Esophagus squamous epithelium (tissue), 5 donors: ENCODE measurements at regions not wholly inside any gene's neighbourhood (a gene's known extent, or its start where the extent isn't known, plus 50 kb on each side); places are given as distances from the start of the nearest gene placed in this dataset.
"Not testable (repeated sequence)": the region's sequence is repeated elsewhere in the genome, so short reads cannot be mapped to it uniquely, and the experiment has no call there.

ENCODE experiments used
- DNase-seq: peaks from one replicate; lab custom pipeline; 2025; lab: John Stamatoyannopoulos, UW
- H3K27ac ChIP-seq, 4 donors: fragments of 200-600 bp; sonication (generic); one replicate each; pipeline ENCODE4 v1.5.1; 2016 to 2019; ENCODE audit warnings: mild to moderate bottlenecking in 1 of 4
- H3K27me3 ChIP-seq, 4 donors: fragments of 200-600 bp; sonication (generic); 1 replicate in 3 of 4; 2 replicates in 1 of 4; pipeline versions ENCODE4 v1.5.1 to v1.6.0; 2017 to 2021; ENCODE audit warnings: antibody characterized with exemption in 1 of 4
- H3K36me3 ChIP-seq, 3 donors: fragments of 200-600 bp; sonication (generic); one replicate each; pipeline ENCODE4 v1.5.1; 2016 to 2019
- H3K4me1 ChIP-seq, 3 donors: fragments of 200-600 bp; sonication (generic); one replicate each; pipeline ENCODE4 v1.5.1; 2017 to 2019
- H3K4me3 ChIP-seq, 4 donors: fragments of 200-600 bp; sonication (generic); 1 replicate in 3 of 4; 2 replicates in 1 of 4; pipeline ENCODE4 v1.5.1; 2016 to 2019; ENCODE audit warnings: mild to moderate bottlenecking in 2 of 4, moderate library complexity in 1 of 4
- H3K9me3 ChIP-seq, 3 donors: fragments of 200-600 bp; sonication (generic); one replicate each; pipeline ENCODE4 v1.5.1; 2016 to 2019
- POLR2A ChIP-seq, 4 donors: fragments of 450-650 bp; IDR thresholded peaks; one replicate each; pipeline ENCODE4 v1.6.1; 2017; ENCODE audit warnings: antibody characterized with exemption in 4 of 4, mild to moderate bottlenecking in 4 of 4, moderate library complexity in 3 of 4
- WGBS, 2 donors: methylation state at CpG; one replicate each; pipeline ENCODE4 v1.1.5; 2018; 5-methylcytosine and 5-hydroxymethylcytosine counted together
- intact Hi-C: fragments of 100-400 bp; cut with DNase I; formaldehyde crosslinking; loops from one replicate; pipeline ENCODE4 v1.15.0; 2022
- TF ChIP-seq, protein P1 (sequence below), 6 experiments: fragments of 450-650 bp in 4 of 6; fragments of 200-600 bp in 2 of 6; sonication (generic) in 2 of 6; IDR thresholded peaks; one replicate each; pipeline ENCODE4 v1.5.1; 2016 to 2019; ENCODE audit warnings: antibody characterized with exemption in 6 of 6, mild to moderate bottlenecking in 4 of 6, moderate library complexity in 4 of 6
- donor health status: DM: yes; HTN: yes; CAD: no.

DNA sequence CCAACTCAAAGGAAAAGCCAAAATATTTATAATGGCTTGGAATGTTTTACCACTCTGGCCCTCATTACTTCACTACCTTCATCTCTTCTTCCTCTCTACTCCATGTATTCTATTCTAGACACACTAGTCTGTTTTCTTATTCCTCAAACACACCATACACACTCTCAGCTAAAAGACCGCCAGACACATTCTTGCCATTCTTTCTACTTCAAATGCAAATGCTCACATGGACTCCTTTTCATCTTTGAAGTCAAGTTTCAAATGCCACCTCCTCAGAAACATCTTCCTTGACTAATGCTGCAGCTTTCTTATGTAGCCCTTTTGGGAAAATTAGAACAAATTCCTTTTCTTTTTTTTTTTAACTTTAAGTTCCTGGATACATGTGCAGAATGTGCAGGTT lies 412.9 kb upstream of the FMR1 start:
- no peak for TF ChIP-seq POLR2A (IDR thresholded peaks at IDR 0.05)
- TF ChIP-seq, protein P1, sequence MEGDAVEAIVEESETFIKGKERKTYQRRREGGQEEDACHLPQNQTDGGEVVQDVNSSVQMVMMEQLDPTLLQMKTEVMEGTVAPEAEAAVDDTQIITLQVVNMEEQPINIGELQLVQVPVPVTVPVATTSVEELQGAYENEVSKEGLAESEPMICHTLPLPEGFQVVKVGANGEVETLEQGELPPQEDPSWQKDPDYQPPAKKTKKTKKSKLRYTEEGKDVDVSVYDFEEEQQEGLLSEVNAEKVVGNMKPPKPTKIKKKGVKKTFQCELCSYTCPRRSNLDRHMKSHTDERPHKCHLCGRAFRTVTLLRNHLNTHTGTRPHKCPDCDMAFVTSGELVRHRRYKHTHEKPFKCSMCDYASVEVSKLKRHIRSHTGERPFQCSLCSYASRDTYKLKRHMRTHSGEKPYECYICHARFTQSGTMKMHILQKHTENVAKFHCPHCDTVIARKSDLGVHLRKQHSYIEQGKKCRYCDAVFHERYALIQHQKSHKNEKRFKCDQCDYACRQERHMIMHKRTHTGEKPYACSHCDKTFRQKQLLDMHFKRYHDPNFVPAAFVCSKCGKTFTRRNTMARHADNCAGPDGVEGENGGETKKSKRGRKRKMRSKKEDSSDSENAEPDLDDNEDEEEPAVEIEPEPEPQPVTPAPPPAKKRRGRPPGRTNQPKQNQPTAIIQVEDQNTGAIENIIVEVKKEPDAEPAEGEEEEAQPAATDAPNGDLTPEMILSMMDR (IDR thresholded peaks at IDR 0.05), result no peak
- no peaks in the 10 kb centered on the region for H3K9me3 ChIP-seq
- H3K4me1 ChIP-seq, result no peaks in the 10 kb centered on the region
- H3K4me3 ChIP-seq, result no peak overlapping the region
- H3K36me3 ChIP-seq, result no peaks in the 10 kb centered on the region
- no peak overlapping the region for H3K27ac ChIP-seq
- H3K27me3 ChIP-seq, result no peaks in the 10 kb centered on the region
- intact Hi-C loops, result no loop called here
- WGBS, 2 donors, result 67 to 85% methylated on average over 1 of the region's 1 CpG
- no peak for DNase-seq

DNA sequence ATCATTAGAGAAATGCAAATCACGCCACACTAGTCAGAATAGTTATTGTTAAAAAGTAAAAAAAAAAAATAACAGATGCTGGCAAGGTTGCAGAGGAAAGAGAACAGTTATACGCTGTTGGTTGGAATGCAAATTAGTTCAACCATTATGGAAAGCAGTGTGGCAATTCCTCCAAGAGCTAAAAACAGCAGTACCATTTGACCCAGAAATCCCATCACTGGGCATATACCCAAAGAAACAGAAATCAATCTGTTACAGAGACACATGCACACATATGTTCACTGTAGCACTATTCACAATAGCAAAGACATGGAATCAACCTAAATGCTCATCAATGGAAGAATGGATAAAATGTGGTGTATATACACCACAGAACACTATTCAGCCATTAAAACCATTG lies 388.7 kb upstream of the FMR1 start:
- no peaks in the 10 kb centered on the region for H3K27me3 ChIP-seq
- H3K9me3 ChIP-seq, result no peaks in the 10 kb centered on the region
- TF ChIP-seq POLR2A (IDR thresholded peaks at IDR 0.05), result no peak
- TF ChIP-seq, protein P1 (IDR thresholded peaks at IDR 0.05), result no peak
- WGBS, 2 donors, result 56 to 90% methylated on average over 1 to 2 of the region's 2 CpGs
- intact Hi-C loops, result no loop called here
- no peak overlapping the region for H3K27ac ChIP-seq
- no peak for DNase-seq
- no peak overlapping the region for H3K4me3 ChIP-seq
- H3K36me3 ChIP-seq, result no peaks in the 10 kb centered on the region
- H3K4me1 ChIP-seq, result no peaks in the 10 kb centered on the region

DNA sequence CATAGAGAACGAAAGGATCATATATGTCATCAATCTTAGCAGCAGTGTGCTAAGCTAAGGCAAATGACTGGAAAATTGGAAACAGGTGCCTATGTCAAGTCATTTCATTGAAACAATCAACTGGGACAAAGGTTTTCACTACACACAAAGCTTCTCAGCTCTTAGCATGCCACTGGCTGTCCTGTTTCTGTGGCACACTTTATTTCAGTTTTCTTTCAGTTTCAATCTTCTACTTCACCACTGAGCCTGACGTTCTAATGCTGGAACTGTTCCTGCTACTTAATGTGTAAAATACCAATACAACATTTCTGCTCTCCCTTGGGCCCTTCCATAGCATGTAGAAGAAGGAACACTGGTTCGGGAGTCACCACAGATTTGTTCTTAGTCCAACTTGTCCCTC lies 378.3 kb upstream of the FMR1 start:
- no peak for TF ChIP-seq POLR2A (IDR thresholded peaks at IDR 0.05)
- TF ChIP-seq, protein P1 (IDR thresholded peaks at IDR 0.05), result no peak
- 48 to 60% methylated on average over 3 of the region's 3 CpGs for WGBS, 2 donors

DNA sequence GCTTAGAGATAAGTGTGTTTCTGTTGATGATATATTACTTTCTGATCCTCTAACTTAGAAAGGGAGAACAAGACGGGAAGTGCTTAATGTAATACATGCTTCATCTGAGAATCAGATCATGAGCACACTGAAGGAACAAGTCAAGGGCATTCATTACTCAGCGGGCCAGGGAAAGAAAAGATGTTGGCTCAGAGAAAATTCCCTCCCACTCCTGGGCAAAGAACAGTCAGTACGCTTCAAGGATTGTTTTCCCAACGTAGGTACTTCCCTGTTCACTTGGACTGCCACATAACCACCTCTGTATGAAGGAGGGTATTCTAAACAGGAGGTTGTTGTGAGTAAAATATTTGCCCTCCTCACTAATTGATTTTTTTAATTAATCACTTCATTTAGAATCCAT lies 374.5 kb upstream of the FMR1 start:
- no peaks in the 10 kb centered on the region for H3K9me3 ChIP-seq
- TF ChIP-seq POLR2A (IDR thresholded peaks at IDR 0.05), result no peak
- TF ChIP-seq, protein P1 (IDR thresholded peaks at IDR 0.05), result no peak
- intact Hi-C loops, result no loop called here
- H3K27ac ChIP-seq, result no peak overlapping the region
- no peak overlapping the region for H3K4me3 ChIP-seq
- WGBS, 2 donors, result 50 to 62% methylated on average over 4 of the region's 4 CpGs
- H3K4me1 ChIP-seq, result no peaks in the 10 kb centered on the region
- H3K27me3 ChIP-seq, result no peaks in the 10 kb centered on the region
- H3K36me3 ChIP-seq, result no peaks in the 10 kb centered on the region
- DNase-seq, result no peak

More for the DNA sequence above, 378.3 kb upstream of the FMR1 start:
- no peaks in the 10 kb centered on the region for H3K36me3 ChIP-seq
- DNase-seq, result no peak
- no peak overlapping the region for H3K27ac ChIP-seq
- H3K4me3 ChIP-seq, result no peak overlapping the region
- H3K9me3 ChIP-seq, result no peaks in the 10 kb centered on the region
- no peaks in the 10 kb centered on the region for H3K27me3 ChIP-seq
- intact Hi-C loops, result no loop called here
- H3K4me1 ChIP-seq, result no peaks in the 10 kb centered on the region

DNA sequence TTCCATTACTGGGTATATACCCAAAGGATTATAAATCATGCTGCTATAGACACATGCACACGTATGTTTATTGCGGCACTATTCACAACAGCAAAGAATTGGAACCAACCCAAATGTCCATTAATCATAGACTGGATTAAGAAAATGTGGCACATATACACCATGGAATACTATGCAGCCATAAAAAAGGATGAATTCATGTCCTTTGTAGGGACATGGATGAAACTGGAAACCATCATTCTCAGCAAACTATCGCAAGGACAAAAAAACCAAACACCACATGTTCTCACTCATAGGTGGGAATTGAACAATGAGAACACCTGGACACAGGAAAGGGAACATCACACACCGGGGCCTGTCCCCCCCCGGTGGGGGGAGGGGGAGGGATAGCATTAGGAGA lies 363.7 kb upstream of the FMR1 start:
- DNase-seq, H3K36me3 ChIP-seq, H3K9me3 ChIP-seq, H3K4me1 ChIP-seq, H3K27me3 ChIP-seq, H3K27ac ChIP-seq, H3K4me3 ChIP-seq, intact Hi-C loops: not testable (repeated sequence)
- WGBS, 2 donors, result 75 to 90% methylated on average over 5 of the region's 5 CpGs

DNA sequence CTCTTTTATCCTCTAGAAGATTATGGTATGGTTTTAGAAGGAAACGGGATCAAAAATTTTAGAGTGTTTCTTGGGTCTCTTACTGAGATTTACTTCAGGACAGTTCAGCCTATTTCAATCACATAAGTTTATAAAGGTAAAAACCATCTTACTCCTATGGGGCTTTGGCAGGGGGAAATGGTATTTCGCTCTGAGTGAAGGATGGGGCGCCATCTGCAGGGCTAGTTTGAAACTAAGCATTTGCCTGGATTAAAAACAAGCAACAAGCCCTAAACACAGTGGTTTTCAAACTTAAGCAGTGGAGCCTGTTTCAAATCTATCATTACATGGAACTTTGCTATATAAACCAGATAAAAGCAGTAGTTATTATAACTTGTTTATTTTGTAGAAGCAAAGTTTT lies 361.5 kb upstream of the FMR1 start:
- TF ChIP-seq, protein P1 (IDR thresholded peaks at IDR 0.05), result no peak
- TF ChIP-seq POLR2A (IDR thresholded peaks at IDR 0.05), result no peak
- WGBS, 2 donors, result 2 to 22% methylated on average over 2 to 3 of the region's 3 CpGs
- intact Hi-C loops, result no loop called here
- no peak overlapping the region for H3K4me3 ChIP-seq
- no peaks in the 10 kb centered on the region for H3K36me3 ChIP-seq
- no peaks in the 10 kb centered on the region for H3K9me3 ChIP-seq
- no peak overlapping the region for H3K27ac ChIP-seq
- no peak for DNase-seq
- H3K27me3 ChIP-seq, result no peaks in the 10 kb centered on the region
- no peaks in the 10 kb centered on the region for H3K4me1 ChIP-seq
